ENCODE measurements at regions not wholly inside any gene's neighbourhood (a gene's known extent, or its start where the extent isn't known, plus 50 kb on each side); places are given as distances from the start of the nearest gene placed in this dataset.

GRCh38 chr6:92050216-92050615 is 1369.1 kb downstream of the EPHA7 start:
- DNase-seq: no peak

GRCh38 chr6:92047860-92048259 is 1371.5 kb downstream of the EPHA7 start:
- no peak for DNase-seq

- DNase-seq: no peak
These were observed 1372.1 kb downstream of the EPHA7 start for GRCh38 chr6:92047152-92047850.

- DNase-seq: no peak
These were observed 1375.0 kb downstream of the EPHA7 start for GRCh38 chr6:92044312-92044711.

- no peak for DNase-seq
These were observed 1375.6 kb downstream of the EPHA7 start for GRCh38 chr6:92043777-92044176.

GRCh38 chr6:92026878-92027277 is 1392.5 kb downstream of the EPHA7 start:
- no peak for DNase-seq

GRCh38 chr6:92024881-92025280 is 1394.5 kb downstream of the EPHA7 start:
- DNase-seq: no peak

- no peak for DNase-seq
These were observed 1395.2 kb downstream of the EPHA7 start for GRCh38 chr6:92024110-92024509.

GRCh38 chr6:92023410-92023966 is 1395.9 kb downstream of the EPHA7 start:
- no peak for DNase-seq

GRCh38 chr6:92011681-92012245 is 1407.6 kb downstream of the EPHA7 start:
- no peak for DNase-seq

- DNase-seq: no peak
These were observed 1410.4 kb downstream of the EPHA7 start for GRCh38 chr6:92008757-92009502.

- DNase-seq: no peak
These were observed 1413.2 kb upstream of the MAP3K7 start for GRCh38 chr6:92000112-92000511.

GRCh38 chr6:91994787-91995186 is 1407.9 kb upstream of the MAP3K7 start:
- no peak for DNase-seq

- no peak for DNase-seq
These were observed 1395.7 kb upstream of the MAP3K7 start for GRCh38 chr6:91982559-91982958.

- no peak for DNase-seq
These were observed 1389.9 kb upstream of the MAP3K7 start for GRCh38 chr6:91976797-91977196.

- DNase-seq: no peak
These were observed 1383.8 kb upstream of the MAP3K7 start for GRCh38 chr6:91970700-91971099.

GRCh38 chr6:91965872-91966271 is 1379.0 kb upstream of the MAP3K7 start:
- DNase-seq: no peak

- no peak for DNase-seq
These were observed 1374.8 kb upstream of the MAP3K7 start for GRCh38 chr6:91961671-91962070.

GRCh38 chr6:91961236-91961635 is 1374.4 kb upstream of the MAP3K7 start:
- DNase-seq: no peak

GRCh38 chr6:91941838-91942237 is 1355.0 kb upstream of the MAP3K7 start:
- DNase-seq: no peak

GRCh38 chr6:91940801-91941200 is 1353.9 kb upstream of the MAP3K7 start:
- DNase-seq: no peak

GRCh38 chr6:91926827-91927226 is 1340.0 kb upstream of the MAP3K7 start:
- DNase-seq: no peak

- no peak for DNase-seq
These were observed 1339.5 kb upstream of the MAP3K7 start for GRCh38 chr6:91926361-91926760.

All from right lung (tissue), 2 donors.